Neural cell (in vitro differentiated cells): ENCODE measurements at regions not wholly inside any gene's neighbourhood (a gene's known extent, or its start where the extent isn't known, plus 50 kb on each side); places are given as distances from the start of the nearest gene placed in this dataset.

Source experiments
- H2AFZ ChIP-seq: fragments of 200-600, 300-800 bp; sonication (generic), shearing (Covaris generic); 2 replicates; pipeline ENCODE4 v1.6.0; 2014; ENCODE audit warnings: low read depth, mild to moderate bottlenecking, antibody characterized with exemption, low read length, moderate library complexity
- H3F3A ChIP-seq: fragments of 200-600 bp; shearing (Covaris generic); 2 replicates; pipeline ENCODE4 v1.6.1; 2016; ENCODE audit warnings: mild to moderate bottlenecking, moderate library complexity, mixed read lengths, antibody characterized with exemption, low read length; ENCODE audit not compliant: insufficient read depth, poor library complexity, severe bottlenecking
- H3K27ac ChIP-seq: fragments of 200-600, 300-800 bp; sonication (generic), shearing (Covaris generic); 2 replicates; pipeline ENCODE4 v1.5.1; 2014; ENCODE audit warnings: mild to moderate bottlenecking, low read length, moderate library complexity
- H3K27me3 ChIP-seq: fragments of 300-800, 200-600 bp; sonication (generic), shearing (Covaris generic); 2 replicates; pipeline ENCODE4 v1.6.0; 2014; ENCODE audit warnings: mild to moderate bottlenecking, low read depth, low read length, moderate library complexity; ENCODE audit not compliant: insufficient read depth
- H3K36me3 ChIP-seq: fragments of 300-800, 200-600 bp; sonication (generic), shearing (Covaris generic); 2 replicates; pipeline ENCODE4 v1.5.1; 2014; ENCODE audit warnings: mild to moderate bottlenecking, antibody characterized with exemption, low read length, moderate library complexity; ENCODE audit not compliant: insufficient read depth
- H3K4me2 ChIP-seq: fragments of 300-800, 200-600 bp; sonication (generic), shearing (Covaris generic); 2 replicates; pipeline ENCODE4 v1.6.0; 2014; ENCODE audit warnings: mild to moderate bottlenecking, low read length
- H3K4me3 ChIP-seq: fragments of 300-800, 200-600 bp; sonication (generic), shearing (Covaris generic); 2 replicates; pipeline ENCODE4 v1.5.1; 2014; ENCODE audit warnings: mild to moderate bottlenecking, low read length, moderate library complexity
- H3K79me2 ChIP-seq: fragments of 200-600 bp; shearing (Covaris generic); replicated peaks from 2 replicates; pipeline ENCODE4 v1.6.0; 2014; ENCODE audit warnings: mild to moderate bottlenecking, low read length, moderate library complexity; ENCODE audit not compliant: insufficient read depth
- H3K9ac ChIP-seq: fragments of 300-800, 200-600 bp; sonication (generic), shearing (Covaris generic); 2 replicates; pipeline ENCODE4 v1.6.1; 2016; ENCODE audit warnings: mild to moderate bottlenecking, low read length, mixed read lengths
- H3K9me2 ChIP-seq: fragments of 200-600 bp; shearing (Covaris generic); 2 replicates; pipeline ENCODE4 v1.6.1; 2016; ENCODE audit warnings: mild to moderate bottlenecking, low read length, mixed read lengths; ENCODE audit not compliant: insufficient read depth
- H3K9me3 ChIP-seq: fragments of 200-600, 300-800 bp; sonication (generic), shearing (Covaris generic); 2 replicates; pipeline ENCODE4 v1.6.1; 2016; ENCODE audit warnings: mild to moderate bottlenecking, mixed run types, low read length, moderate library complexity, mixed read lengths
- H4K20me1 ChIP-seq: fragments of 200-600 bp; shearing (Covaris generic); 2 replicates; pipeline ENCODE4 v1.6.1; 2016; ENCODE audit warnings: mild to moderate bottlenecking, mixed run types; ENCODE audit not compliant: insufficient read depth
- CTCF ChIP-seq: fragments of 450-650 bp; IDR thresholded peaks from 2 replicates; pipeline ENCODE4 v1.5.1; 2014; ENCODE audit warnings: antibody characterized with exemption, mild to moderate bottlenecking, moderate library complexity; ENCODE audit not compliant: poor library complexity, severe bottlenecking
- EP300 ChIP-seq: fragments of 450-650 bp; conservative IDR thresholded peaks from 2 replicates; pipeline ENCODE4 v1.6.1; 2014; ENCODE audit warnings: antibody characterized with exemption, mild to moderate bottlenecking, moderate library complexity; ENCODE audit not compliant: poor library complexity, severe bottlenecking
- EZH2 ChIP-seq: fragments of 200-600, 300-800 bp; shearing (Covaris generic), sonication (generic); IDR thresholded peaks from 2 replicates; pipeline ENCODE4 v1.6.1; 2014; ENCODE audit warnings: antibody characterized with exemption, low read length, borderline replicate concordance, mild to moderate bottlenecking; ENCODE audit not compliant: insufficient read depth, poor library complexity, severe bottlenecking
- MXI1 ChIP-seq: fragments of 450-650 bp; conservative IDR thresholded peaks from 2 replicates; pipeline ENCODE4 v1.6.1; 2014; ENCODE audit warnings: antibody characterized with exemption, mild to moderate bottlenecking; ENCODE audit not compliant: poor library complexity, severe bottlenecking
- POLR2AphosphoS5 ChIP-seq: IDR thresholded peaks from 2 replicates; pipeline ENCODE4 v1.6.1; 2012
- RAD21 ChIP-seq: fragments of 450-650 bp; conservative IDR thresholded peaks from 2 replicates; pipeline ENCODE4 v1.6.1; 2014; ENCODE audit warnings: antibody characterized with exemption, mild to moderate bottlenecking, moderate library complexity
- REST ChIP-seq: IDR thresholded peaks from 2 replicates; pipeline ENCODE4 v1.6.1; 2012; ENCODE audit warnings: borderline replicate concordance
- SMC3 ChIP-seq: fragments of 450-650 bp; conservative IDR thresholded peaks from 2 replicates; pipeline ENCODE4 v1.6.1; 2014; ENCODE audit warnings: antibody characterized with exemption, mild to moderate bottlenecking, moderate library complexity; ENCODE audit not compliant: poor library complexity
- TAF1 ChIP-seq: IDR thresholded peaks from 2 replicates; pipeline ENCODE4 v1.6.1; 2012; ENCODE audit warnings: low read depth

GRCh38 chr6:142635130-142635529, 309.8 kb downstream of the HIVEP2 start:
- Histone ChIP-seq H4K20me1 (no peaks in the 10 kb centered on the region), H3K36me3 (no peaks in the 10 kb centered on the region), H2AFZ (no peak overlapping the region), H3K9me2 (no peaks in the 10 kb centered on the region), H3K4me3 (no peak overlapping the region), H3K27ac (no peak overlapping the region), H3K27me3 (no peaks in the 10 kb centered on the region), H3K4me2 (no peak overlapping the region), H3F3A (no peaks in the 10 kb centered on the region), H3K9me3 (no peaks in the 10 kb centered on the region), H3K79me2 (no peaks in the 10 kb centered on the region), H3K9ac (no peak overlapping the region)
- TF ChIP-seq RAD21 (no peak), EP300 (no peak), REST (no peak), POLR2AphosphoS5 (no peak), EZH2 (no peak), SMC3 (no peak), TAF1 (no peak), CTCF (no peak), MXI1 (no peak)

- Histone ChIP-seq H2AFZ (no peak overlapping the region), H3K9me3 (no peaks in the 10 kb centered on the region), H3F3A (no peaks in the 10 kb centered on the region), H3K36me3 (no peaks in the 10 kb centered on the region), H3K4me2 (no peak overlapping the region), H3K9ac (no peak overlapping the region), H3K79me2 (no peaks in the 10 kb centered on the region), H3K9me2 (no peaks in the 10 kb centered on the region), H3K27ac (no peak overlapping the region), H3K4me3 (no peak overlapping the region), H3K27me3 (no peaks in the 10 kb centered on the region), H4K20me1 (no peaks in the 10 kb centered on the region)
- TF ChIP-seq SMC3 (no peak), EP300 (no peak), REST (no peak), EZH2 (no peak), TAF1 (no peak), POLR2AphosphoS5 (no peak), MXI1 (no peak), CTCF (no peak), RAD21 (no peak)
Observed at GRCh38 chr6:142637624-142638351, 307.2 kb downstream of the HIVEP2 start.
